ENCODE measurements at regions not wholly inside any gene's neighbourhood (a gene's known extent, or its start where the extent isn't known, plus 50 kb on each side); places are given as distances from the start of the nearest gene placed in this dataset.

DNA sequence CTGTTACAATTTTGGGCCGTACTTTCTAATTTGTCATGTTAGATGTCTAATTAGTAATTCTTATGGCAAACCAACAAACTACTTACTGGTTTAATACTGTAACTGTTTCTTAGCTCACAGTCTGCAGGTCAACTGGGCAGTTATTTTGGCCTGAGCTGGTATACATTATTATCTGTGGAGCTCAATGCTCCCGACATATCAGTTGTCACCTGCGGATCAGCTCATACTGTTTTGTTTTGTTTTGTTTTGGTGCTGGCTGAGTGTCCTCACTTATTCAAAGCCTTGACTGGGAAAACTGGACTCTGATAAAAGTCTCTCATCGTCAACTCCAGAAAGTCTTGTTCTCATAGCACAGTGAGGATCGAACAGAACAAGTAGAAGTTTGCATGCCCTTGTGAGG lies 1060.6 kb upstream of the CDH8 start:
- no peak for TF ChIP-seq POLR2A (IDR thresholded peaks at IDR 0.05)
- TF ChIP-seq, protein P1, sequence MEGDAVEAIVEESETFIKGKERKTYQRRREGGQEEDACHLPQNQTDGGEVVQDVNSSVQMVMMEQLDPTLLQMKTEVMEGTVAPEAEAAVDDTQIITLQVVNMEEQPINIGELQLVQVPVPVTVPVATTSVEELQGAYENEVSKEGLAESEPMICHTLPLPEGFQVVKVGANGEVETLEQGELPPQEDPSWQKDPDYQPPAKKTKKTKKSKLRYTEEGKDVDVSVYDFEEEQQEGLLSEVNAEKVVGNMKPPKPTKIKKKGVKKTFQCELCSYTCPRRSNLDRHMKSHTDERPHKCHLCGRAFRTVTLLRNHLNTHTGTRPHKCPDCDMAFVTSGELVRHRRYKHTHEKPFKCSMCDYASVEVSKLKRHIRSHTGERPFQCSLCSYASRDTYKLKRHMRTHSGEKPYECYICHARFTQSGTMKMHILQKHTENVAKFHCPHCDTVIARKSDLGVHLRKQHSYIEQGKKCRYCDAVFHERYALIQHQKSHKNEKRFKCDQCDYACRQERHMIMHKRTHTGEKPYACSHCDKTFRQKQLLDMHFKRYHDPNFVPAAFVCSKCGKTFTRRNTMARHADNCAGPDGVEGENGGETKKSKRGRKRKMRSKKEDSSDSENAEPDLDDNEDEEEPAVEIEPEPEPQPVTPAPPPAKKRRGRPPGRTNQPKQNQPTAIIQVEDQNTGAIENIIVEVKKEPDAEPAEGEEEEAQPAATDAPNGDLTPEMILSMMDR (IDR thresholded peaks at IDR 0.05), result no peak
- no peak for TF ChIP-seq POLR2AphosphoS5 (IDR thresholded peaks at IDR 0.05)
- no peak for TF ChIP-seq EP300 (IDR thresholded peaks at IDR 0.05; ENCODE audit: low read depth)

All from transverse colon (tissue), 4 donors.